HG02973 (cell line): ENCODE measurements at regions not wholly inside any gene's neighbourhood (a gene's known extent, or its start where the extent isn't known, plus 50 kb on each side); places are given as distances from the start of the nearest gene placed in this dataset.
"Not testable (repeated sequence)": the region's sequence is repeated elsewhere in the genome, so short reads cannot be mapped to it uniquely, and the experiment has no call there.

Source experiments
- ATAC-seq: cut with Tn5 transposase; IDR thresholded peaks from one replicate; pipeline ENCODE4 v1.9.1; 2021; ENCODE audit warnings: moderate library complexity; ENCODE audit not compliant: unreplicated experiment

DNA sequence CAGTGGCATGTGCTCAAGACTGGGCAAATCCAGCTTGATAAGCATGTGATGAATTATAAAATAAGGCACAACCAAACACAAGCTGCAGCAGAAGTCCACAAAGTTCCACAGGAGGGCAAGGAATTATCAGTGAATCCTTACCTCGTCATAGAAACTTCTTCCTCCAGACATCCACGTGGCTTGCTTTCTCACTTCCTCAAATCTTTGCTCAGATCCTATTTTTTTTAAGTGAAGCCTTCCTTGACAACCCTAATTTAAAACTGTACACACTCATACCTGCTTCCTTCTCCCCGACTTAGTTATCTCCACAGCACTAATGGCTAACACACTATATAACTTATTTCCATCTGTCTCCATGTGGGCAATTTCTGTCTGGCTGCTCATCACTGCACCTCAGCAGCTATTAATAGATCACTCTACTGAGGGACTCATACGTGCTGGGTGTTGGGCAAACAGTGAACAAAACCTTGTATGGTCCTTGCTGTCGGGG, 320.7 kb downstream of the KLF13 start:
- not testable (repeated sequence) for ATAC-seq

DNA sequence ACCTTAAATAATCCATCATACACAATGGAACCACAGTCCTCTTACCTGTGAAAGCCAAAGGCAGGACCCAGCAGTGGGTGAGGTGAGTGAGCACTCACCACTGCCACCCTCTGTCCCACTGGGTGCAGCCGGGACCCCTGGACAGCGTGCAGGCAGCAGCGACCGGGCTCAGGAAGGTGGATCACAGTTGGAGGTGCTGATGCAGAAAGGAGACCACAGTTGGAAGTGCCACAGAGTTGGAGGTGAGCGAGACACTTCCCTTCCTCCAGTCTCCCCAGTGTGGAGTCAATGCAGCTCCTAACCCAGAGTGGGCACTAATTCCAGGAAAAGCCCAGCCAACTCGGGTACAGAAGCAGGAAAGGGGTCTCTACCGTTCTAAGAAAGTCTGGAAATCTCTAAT, 323.0 kb downstream of the KLF13 start:
- not testable (repeated sequence) for ATAC-seq

DNA sequence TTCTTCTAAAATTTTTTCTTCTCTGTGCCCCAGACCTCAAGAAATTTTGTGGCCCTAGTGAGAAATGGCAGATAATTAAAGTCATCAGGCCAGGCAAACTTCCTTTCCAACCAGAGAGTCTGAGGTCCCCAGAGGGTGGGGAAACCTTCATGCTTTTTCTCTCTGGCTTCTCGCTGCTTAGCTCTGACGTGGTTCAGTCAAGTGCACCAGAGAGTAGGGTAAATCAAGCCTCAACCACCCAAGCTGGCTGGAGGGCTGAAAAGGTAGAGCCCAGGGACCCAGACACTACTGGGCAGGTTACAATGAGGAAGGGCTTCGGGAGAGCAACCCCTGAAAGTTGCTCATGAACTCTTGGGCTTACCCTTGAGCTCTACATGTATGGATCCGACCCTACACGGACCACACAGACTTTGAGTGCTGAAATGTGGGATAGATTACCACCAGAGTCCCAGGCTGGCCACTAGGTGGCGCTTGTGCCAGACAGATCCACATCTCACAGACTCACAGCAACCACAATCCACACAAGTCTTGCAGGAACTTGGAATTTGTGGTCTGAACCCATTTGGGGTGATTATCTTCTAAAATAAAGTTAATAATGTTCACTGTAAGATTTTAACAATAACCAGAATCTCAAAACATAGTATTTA, 323.5 kb downstream of the KLF13 start:
- ATAC-seq = not testable (repeated sequence)

DNA sequence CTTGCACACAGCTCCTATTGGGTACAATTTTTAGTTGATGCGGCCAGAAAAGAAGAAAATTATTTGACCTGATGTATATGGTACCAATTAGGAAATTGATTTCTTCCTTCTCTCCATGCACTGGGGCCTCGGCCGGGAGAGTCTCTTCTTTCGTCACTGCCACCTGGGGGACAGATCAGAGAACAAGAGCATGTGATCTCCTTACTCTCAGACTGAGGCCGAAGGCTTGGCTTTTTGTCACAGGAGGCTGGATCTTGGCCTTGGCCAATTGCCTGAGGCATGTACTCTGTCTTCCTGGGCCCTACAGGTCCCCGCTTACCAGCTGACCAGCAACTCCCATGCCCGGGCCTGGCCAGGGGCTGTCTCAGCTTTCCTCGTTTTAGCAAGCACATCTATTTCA, 330.3 kb downstream of the KLF13 start:
- ATAC-seq = not testable (repeated sequence)

DNA sequence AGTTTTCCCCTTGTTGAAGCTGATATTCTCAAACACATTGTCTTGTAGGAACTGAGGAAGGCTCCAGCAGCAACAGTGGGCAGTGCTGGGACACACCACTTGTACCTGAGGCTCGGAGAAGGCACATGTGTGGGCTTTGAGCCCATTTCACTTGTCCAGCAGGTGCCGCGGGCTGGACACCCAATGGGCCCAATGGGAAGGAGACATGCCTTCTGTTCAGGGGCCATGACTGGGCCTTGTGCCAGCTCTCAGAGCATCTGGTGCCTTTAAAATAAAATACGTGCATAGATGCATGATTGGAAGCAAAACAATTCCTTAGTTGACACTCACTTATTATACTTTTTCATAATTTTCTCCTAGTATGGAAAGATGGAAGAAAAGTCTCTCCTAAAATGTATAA, 334.2 kb downstream of the KLF13 start:
- no peak for ATAC-seq

DNA sequence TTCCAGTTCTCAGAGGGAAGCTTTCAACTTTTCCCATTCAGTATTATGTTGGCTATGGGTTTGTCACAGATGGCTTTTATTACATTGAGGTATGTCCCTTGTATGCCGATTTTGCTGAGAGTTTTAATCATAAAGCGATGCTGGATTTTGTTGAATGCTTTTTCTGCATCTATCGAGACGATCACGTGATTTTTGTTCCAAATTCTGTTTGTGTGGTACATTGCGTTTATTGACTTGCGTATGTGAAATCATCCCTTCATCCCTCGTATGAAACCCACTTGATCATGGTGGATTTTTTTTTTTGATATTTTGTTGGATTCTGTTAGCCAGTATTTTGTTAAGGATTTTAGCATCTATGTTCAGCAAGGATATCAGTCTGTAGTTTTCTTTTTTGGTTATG, 339.1 kb downstream of the KLF13 start:
- ATAC-seq = not testable (repeated sequence)

DNA sequence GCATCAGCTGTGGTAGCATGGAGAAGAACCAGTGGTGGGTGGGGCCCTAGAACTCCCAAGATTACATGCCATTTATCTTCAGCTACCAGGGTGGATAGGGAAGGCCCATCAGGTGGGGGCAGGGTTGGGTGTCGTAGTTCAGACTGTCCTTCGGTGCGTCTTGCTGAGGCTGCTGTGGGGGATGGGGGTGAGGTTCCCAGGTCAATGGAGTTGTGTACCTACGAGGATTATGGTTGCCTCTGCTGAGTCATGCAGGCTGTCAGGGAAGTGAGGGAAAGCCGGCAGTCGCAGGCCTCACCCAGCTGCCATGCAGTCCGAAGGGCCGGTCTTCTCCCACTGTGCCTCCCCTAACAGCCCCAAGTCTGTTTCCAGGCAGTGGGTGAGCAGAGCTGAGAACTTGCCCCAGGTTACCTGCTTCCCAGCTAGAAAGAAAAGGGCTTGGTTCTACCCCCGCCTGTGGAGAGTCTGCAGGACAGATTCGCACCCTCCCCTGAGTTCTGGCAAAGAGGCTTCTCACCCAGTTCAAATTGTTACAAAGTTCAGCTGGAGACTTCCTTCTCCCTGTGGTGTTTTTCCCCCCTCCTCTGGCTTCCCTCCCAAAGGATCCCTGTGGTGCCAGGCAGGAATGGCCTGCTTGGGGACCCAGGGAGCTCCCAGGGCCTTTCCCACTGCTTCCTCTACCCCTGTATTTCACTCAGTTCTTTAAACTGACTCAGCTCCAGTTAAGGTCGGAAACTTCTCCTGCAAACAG, 342.7 kb downstream of the KLF13 start:
- not testable (repeated sequence) for ATAC-seq

DNA sequence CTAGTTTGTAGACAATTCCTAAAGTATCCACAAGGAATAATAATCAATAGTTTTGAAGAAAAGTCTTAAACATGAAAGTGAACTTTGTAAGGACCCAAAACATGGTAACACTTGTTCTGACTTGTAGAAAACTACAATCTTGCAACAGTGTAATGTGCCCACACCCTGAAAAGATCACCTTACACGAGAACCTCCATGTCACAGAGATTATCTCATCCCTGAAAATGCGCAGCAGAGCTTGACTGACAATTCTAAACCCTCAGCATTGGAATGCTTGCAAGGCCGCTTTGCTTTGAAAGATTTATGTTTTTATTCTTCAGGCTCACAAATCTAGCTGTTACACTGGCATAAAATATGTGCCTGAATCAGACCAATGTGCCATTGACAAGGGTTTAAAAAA, 346.6 kb downstream of the KLF13 start:
- not testable (repeated sequence) for ATAC-seq

DNA sequence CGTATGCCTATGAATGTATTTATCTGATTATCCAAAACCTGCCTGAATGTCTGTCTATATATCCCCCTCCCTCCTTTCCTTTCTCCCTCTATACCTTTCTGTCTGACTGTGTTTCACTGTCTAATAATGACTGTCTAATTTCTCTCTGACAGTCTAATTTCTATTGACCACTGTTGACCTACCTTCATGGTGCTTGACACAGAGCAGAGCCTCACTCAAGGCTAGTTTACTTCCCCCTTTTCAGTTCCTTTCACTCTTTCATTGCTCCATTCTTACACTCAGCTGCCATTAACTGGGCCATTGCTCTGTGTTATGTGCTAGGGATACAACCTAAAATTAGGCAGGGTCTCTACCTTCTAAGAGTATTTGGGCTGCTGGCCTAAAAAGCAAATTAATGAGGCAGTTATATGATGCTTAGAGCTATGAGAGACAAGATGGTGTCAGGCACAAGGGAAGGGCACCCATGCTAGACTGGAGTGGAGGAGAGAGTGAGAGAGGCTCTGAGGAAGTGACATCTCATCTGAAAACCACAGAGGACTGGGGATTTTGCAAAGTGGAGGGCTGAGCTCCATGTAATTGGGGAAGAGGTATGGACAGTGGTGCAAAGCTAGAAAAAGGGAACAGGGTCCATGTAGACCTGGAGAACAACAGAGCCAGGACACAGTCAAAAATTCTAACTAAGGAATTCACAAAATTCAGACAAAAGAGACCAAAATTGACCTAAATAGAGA, 348.6 kb upstream of the CHRNA7 start:
- not testable (repeated sequence) for ATAC-seq

DNA sequence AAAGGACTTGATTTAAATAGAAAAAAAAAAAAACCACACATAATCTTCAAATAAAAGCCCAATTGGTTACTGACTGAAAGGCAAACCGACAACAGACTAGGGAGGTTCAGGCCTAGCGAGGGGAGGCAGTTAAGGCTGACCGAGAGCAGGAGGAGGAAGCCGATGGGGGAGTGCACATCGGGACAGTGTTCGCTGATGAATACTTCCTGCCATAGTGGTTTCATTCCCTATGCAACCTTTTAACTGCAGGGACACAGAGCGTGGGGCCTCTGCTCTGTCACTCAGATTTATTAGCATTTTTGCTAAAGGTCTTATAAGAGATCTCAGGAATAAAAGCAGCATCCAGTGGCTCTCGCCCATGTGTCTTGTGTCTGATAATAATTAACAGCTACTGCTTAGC, 343.2 kb upstream of the CHRNA7 start:
- not testable (repeated sequence) for ATAC-seq

DNA sequence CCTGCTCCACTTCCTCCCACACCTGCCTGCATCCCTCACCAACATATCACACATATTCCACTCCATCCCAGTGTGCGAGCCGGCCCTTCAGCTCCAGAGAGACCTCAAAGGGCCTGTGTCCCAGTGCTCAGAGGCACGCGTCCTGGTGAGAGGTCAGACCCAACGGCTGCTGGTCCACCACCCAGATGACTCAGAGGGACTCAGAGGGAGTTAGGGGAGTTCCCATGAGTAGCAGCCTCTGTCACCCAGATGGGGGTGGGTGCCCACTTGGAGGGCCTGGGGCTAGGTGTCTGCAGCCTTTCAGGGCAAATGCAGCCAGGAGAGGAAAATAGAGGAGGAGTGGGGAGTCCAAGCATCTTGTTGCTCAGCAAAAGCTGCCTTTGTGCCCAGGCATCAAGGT, 333.8 kb upstream of the CHRNA7 start:
- not testable (repeated sequence) for ATAC-seq

DNA sequence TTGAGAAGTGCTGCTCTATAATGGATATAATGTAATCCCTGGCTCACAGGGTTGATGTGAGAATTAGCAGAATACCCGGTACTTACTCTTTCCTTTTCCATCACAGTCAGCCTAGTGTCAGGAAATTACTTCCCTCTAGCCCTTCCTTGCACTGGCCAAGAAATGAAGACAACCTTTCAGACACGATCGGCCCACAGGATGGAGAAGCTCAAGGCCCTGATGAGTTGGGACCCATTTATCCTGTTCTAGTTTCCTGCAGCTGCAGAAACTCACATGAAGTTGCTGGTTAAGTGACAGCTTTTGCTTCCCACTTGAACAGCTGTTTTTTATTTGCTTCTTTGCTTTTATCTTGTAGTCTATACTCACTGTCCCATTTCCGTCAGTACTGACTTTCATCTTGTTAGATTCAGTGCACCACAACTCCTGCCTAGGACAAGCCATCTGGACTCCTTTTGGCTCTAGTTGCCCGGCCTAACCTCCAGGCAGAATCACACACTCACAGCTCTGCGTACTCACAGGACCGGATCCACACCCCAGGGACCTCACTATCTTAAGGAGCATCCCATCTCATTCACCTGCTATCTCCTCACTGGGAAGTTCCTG, 325.1 kb upstream of the CHRNA7 start:
- ATAC-seq = not testable (repeated sequence)

DNA sequence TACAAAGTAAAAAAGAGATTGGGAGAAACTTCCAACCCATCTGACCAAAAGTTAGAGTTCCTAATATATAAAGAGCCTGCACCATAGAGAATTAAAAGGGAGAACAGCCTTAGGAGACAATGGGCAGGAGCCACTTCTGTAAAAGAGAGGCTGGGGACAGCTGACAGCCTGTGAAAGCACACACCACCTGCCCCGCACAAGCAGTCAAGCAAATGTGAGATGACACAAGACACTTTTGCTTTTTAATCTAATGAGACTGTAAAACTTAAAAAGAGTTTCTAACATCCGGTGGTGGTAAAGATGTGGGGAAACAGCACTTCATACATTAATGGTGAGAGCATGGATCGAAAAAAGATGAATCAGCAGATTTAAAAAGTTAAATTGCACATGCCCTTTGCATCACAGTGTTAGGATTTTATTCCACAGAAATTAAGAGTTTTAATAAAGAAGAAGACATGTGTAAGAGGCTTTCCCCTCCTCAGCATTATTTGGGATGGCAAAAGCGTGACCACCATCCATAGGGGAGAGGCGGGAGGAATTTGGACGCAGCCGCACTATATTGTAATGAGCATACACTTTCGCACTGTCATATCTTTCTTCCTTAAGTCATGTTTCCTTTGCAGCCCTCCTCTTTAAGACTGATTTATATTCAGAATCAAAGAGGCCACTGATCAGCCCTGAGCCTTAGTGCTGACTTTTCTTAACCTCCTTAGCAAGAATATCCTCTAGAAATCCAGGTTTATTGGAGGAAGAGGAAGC, 322.2 kb upstream of the CHRNA7 start:
- ATAC-seq = peak; percentile 70

DNA sequence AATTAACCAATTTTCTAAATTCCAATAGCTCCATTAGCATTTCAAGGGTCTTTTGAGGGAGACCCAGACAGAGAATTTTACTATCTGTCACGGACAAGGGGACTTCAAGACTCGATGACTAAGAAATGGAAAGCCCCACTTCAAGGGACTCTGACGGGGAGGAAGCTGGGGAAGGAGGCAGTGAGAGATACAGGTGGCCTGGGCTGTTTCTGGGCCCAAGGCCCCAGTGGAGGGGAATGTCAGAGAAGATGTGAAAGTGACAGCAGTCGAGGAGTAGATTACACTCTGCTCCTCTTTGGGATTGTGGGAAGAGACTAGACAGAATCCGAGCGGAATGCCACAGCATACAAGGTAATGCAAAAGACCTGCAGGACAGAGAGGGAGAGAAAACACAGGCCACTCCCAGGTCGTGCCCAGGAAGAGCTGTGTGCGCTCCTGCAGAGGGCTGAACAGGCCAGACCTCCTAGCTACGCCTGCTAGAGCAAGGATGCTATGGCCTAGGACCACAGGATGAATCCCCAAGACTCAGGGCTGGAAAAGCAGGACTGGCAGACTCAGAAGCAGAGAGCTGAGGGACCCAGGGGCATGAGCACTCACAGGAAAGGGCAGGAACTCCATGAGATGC, 321.5 kb upstream of the CHRNA7 start:
- peak; percentile 71 for ATAC-seq

DNA sequence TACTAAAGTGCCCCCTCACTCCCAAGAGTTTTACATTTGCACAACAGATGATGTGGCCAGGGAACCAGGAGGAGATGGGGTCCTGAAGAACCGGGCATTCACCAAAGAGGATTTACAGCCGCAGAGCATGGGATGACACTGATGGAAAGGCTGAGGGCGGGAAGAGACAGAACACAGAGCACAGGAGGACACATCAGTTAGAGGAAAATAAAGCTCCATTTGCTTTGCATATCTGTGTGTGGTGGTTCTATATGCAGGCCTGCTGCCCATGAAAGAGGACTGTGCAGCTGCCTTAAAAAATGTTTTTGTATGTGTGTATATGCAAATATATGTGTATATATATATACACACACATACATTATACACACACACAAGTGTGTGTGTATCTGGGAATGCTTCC, 320.8 kb upstream of the CHRNA7 start:
- not testable (repeated sequence) for ATAC-seq

DNA sequence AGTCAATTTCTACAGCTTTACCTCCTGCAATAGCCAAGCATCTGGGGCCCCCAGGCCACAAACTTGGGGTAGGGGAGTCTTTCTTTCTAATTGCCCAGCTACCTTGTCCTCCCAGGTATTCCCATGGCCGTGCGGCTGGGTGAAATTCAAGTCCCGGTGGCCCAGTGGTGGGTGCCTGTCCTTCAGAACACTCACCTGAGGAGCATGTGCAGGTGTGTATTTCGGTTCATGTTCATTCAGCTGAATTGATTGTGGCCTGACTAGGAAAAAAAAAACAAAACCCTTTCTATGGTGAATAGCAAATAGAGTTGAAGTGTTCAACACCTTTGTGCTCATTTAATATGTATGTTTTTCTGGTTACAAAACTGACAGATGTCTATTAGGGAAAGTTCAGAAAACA, 319.5 kb upstream of the CHRNA7 start:
- ATAC-seq = not testable (repeated sequence)

DNA sequence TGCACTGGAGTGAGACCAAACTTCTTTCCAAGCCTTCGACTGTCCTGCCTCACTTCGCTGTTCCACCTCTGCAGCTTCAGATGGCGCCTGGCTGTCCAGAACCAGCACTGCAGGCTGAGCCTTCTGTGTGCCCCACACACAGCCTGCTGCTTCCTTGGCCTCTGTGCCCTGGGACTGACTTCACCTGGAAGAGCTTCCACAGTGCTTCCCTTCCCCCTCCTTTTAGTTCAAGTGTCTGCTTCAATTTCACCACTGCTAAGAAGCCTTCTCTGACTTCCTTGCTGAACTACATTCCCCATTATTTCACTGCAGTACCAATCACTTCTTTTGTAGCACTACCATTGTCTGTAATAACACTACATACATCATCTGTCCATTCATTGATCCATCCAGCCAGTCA, 315.1 kb upstream of the CHRNA7 start:
- not testable (repeated sequence) for ATAC-seq

DNA sequence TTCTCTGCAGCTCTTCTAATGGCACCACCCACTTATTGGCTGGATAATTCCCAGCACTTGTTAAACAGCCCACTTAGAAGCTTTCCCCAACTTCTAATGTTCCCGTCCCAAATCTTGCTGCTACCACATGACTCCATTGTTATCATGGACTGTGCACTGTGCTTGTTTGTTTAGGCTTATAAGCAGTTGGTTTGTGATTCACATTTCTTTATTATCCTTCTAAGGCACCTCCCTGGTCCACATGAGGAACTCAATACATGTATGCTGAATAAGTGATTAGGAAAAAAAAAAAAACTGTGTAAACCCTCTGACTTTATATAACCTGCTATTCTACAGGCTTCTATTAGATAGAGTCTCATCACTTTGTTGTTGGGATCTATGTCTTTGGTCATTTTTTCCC, 311.7 kb upstream of the CHRNA7 start:
- not testable (repeated sequence) for ATAC-seq

DNA sequence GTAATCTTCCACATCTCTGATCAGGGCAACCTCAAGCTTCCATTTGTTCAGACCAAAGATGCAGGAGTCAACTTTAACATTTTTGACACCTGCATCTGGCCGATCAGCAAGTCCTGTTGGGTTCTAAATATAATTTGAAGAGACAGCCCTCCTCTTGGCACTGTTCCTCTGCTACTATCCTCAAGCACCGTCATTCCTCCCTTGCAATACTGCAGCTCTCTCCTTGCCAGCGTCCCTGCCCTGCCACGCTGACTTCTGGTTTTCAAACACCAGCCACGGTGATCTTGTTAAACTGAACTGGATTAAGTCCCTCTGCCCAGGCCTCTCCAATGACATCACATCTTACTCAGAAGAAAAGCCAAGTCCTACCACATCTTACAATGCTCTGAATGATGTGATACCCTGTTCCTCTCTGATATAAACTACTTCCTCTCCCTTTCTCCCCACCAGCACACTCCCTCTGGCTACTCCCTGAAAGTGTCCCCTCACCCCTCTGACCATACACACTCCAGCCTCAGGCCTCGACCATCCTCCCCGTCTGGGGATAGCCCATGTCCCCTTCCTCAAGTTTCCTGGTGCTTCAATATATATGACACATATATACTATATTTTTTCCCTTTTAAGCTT, 310.8 kb upstream of the CHRNA7 start:
- ATAC-seq = not testable (repeated sequence)

DNA sequence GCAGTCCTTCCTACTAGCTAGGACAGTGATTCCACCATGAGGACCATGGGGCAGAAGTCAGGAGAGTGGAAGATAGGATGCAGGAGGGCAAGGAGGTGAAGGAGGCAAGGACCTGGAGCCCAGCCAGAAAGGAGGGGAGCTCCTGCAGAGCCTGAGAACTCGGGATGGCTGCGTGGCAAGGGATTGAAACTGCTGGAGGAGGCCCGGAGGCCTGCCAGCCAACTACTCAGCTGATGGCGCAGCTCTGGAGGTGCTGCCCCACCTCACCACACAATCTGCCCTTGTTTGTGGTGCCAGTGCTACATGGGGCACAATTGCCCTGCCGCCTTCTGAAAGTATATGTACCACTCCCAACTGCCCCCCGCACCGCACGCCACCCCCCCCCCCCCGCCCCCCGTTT, 307.3 kb upstream of the CHRNA7 start:
- ATAC-seq = not testable (repeated sequence)
